NT2/D1 (cell line): ENCODE measurements at regions not wholly inside any gene's neighbourhood (a gene's known extent, or its start where the extent isn't known, plus 50 kb on each side); places are given as distances from the start of the nearest gene placed in this dataset.

Experiments
- YY1 ChIP-seq: IDR thresholded peaks from 2 replicates; pipeline ENCODE4 v1.6.1; 2011; ENCODE audit not compliant: insufficient read length, insufficient read depth
- ZNF274 ChIP-seq: IDR thresholded peaks from 2 replicates; pipeline ENCODE4 v1.6.1; 2011; ENCODE audit warnings: mild to moderate bottlenecking, low read depth, low read length

GRCh38 chr2:19021100-19021476, 337.3 kb downstream of the OSR1 start:
- TF ChIP-seq YY1 (no peak), ZNF274 (no peak)
